Bronchial epithelial cell (primary cell): ENCODE measurements at regions not wholly inside any gene's neighbourhood (a gene's known extent, or its start where the extent isn't known, plus 50 kb on each side); places are given as distances from the start of the nearest gene placed in this dataset.

Experiments
- DNase-seq: peaks from one replicate; pipeline ENCODE4 v3.0.0-alpha.2; 2010; ENCODE audit warnings: low read depth
- FAIRE-seq: peaks from 2 replicates; lab custom pipeline; 2011; peaks lifted over from hg19 to GRCh38; lab: Jason Lieb, UNC
- H3K27me3 ChIP-seq: 2 replicates; pipeline ENCODE4 v1.5.1; 2011; ENCODE audit warnings: low read length; ENCODE audit not compliant: control insufficient read depth, insufficient read depth
- H3K36me3 ChIP-seq: 2 replicates; pipeline ENCODE4 v1.5.1; 2011; ENCODE audit warnings: low read length; ENCODE audit not compliant: control insufficient read depth, insufficient read depth
- H3K4me3 ChIP-seq: 2 replicates; pipeline ENCODE4 v1.5.1; 2011; ENCODE audit warnings: mild to moderate bottlenecking, low read depth, low read length, control low read depth
- TF ChIP-seq, protein P1 (sequence below): IDR thresholded peaks from 2 replicates; pipeline ENCODE4 v1.5.1; 2011; ENCODE audit warnings: mild to moderate bottlenecking, moderate library complexity, low read length, control low read depth, inconsistent platforms; ENCODE audit not compliant: insufficient read depth, severe bottlenecking

DNA sequence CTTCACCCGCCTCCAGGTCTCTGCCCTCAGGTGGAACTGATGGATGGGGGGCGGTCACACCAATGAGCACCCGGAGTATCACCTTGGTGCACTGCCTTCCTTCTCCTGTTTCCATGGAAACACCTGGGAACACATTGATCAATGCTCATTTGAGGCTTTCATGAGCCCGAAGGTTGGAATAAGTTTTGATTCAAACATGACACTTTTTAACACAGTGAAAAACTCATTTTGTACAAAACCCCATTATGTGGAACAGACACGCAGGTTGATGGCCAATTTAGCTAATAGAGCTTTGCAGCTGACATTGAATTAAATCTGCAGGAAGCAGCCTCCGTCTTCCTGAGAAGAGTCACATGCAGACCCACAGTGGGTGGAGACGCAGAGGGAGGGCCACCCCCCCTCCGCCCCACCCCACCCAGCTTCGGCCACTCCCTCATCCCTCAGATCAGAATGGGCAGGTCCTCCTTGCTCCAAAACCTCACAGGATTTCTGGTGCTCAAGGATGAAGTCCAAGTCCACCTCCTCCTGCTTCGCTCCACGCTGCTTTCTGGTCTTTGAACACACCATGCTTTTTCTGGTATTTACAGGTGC lies 96.0 kb upstream of the MYCN start:
- DNase-seq = no peak
- FAIRE-seq = no peak
- TF ChIP-seq, protein P1, sequence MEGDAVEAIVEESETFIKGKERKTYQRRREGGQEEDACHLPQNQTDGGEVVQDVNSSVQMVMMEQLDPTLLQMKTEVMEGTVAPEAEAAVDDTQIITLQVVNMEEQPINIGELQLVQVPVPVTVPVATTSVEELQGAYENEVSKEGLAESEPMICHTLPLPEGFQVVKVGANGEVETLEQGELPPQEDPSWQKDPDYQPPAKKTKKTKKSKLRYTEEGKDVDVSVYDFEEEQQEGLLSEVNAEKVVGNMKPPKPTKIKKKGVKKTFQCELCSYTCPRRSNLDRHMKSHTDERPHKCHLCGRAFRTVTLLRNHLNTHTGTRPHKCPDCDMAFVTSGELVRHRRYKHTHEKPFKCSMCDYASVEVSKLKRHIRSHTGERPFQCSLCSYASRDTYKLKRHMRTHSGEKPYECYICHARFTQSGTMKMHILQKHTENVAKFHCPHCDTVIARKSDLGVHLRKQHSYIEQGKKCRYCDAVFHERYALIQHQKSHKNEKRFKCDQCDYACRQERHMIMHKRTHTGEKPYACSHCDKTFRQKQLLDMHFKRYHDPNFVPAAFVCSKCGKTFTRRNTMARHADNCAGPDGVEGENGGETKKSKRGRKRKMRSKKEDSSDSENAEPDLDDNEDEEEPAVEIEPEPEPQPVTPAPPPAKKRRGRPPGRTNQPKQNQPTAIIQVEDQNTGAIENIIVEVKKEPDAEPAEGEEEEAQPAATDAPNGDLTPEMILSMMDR = no peak
- Histone ChIP-seq H3K36me3 (no peaks in the 10 kb centered on the region), H3K27me3 (no peaks in the 10 kb centered on the region), H3K4me3 (no peak overlapping the region)

DNA sequence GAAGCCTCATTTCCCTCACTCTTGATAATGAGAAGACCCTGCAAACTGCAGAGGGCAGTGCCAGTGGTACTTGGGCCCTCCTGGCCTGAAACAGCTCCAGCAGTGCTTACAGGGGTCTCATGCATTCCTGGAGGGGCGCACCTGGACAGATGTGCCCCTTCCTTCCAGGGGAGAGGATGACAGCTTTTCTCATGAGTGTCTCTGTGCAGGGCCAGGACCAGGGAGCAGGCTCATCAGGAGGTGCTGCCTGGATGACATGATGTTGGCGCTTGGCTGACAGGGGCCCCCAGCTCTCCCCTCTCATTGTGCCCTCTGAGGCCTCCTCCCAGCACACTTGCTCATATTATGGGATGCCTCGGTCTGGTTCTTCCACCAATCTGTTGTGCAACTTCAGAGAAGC lies 95.1 kb upstream of the MYCN start:
- FAIRE-seq = no peak
- no peak overlapping the region for H3K4me3 ChIP-seq
- no peak for DNase-seq
- H3K27me3 ChIP-seq = no peaks in the 10 kb centered on the region
- TF ChIP-seq, protein P1 = no peak
- no peaks in the 10 kb centered on the region for H3K36me3 ChIP-seq

DNA sequence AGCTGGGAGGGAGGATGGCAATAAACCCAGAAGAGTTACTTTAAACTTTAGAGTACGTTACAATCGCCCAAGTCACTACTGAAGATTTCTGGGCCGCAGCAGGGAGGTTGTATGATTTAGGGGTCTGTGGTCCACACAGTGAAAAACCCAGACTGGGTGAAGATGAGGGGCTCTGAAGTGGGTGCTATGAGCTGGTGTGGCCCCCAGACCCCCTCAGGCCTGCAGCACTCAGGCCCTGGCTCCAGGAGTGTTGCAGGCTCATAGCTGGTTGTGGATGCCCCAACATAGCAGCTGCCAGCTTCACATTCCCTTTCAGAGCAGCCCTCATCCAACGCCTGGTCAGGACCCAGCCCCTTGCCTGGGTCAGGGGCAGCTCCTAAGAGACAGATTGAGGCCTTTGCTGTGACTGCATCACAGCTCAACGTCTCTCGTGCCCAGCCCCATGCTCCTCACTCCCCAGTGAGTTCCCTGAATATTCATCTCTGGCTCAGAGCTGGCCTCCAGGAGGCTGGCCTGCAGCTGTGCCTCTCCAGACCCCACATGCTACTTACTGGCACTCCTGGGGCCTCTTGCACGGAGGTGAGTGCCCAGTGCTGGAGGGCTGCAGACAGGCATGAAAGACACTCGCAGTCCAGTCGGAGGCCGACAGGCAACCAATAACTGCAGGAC lies 94.5 kb upstream of the MYCN start:
- DNase-seq (no peak), FAIRE-seq (no peak)
- TF ChIP-seq, protein P1 = no peak
- no peak overlapping the region for H3K4me3 ChIP-seq
- H3K27me3 ChIP-seq = no peaks in the 10 kb centered on the region
- H3K36me3 ChIP-seq = no peaks in the 10 kb centered on the region

DNA sequence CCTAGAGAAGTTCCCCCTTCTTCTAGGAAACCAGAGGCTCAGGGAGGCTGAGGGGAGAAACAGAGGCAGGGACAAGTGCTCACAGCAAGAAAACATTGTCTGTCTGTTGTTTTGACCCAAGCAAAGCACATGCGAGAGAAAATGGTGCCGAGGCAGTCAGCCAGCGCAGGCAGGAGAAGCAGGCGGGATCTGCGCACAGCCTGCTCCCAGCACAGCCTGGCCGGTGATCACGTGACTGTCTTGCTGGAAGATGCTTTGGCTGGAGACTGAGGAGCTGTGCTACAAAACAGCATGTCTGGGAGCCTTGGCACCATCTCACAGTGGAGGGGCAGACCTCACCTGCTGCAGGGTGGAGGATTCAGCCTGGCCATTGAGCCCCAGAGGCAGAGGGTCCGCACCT lies 93.7 kb upstream of the MYCN start:
- Histone ChIP-seq H3K36me3 (no peaks in the 10 kb centered on the region), H3K27me3 (no peaks in the 10 kb centered on the region), H3K4me3 (no peak overlapping the region)
- FAIRE-seq = no peak
- TF ChIP-seq, protein P1 = no peak
- no peak for DNase-seq

DNA sequence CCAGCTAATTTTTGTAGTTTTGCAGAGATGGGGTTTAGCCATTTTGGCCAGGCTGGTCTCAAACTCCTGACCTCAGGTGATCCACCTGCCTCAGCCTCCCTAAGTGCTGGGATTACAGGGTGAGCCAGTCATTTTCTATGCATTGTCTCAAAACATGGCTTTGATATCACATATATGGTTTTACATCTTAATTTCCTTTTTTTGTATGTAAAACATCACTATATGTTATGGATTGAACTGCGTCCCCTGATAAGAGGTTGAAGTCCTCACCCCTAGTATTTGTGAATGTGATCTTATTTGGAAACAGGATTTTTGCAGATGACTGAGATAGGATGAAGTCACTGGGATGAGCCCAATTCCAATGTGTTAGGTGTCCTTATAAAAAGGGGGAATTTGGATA lies 89.8 kb upstream of the MYCN start:
- TF ChIP-seq, protein P1 = no peak
- Histone ChIP-seq H3K27me3 (no peaks in the 10 kb centered on the region), H3K36me3 (no peaks in the 10 kb centered on the region), H3K4me3 (no peak overlapping the region)
- DNase-seq (no peak), FAIRE-seq (no peak)
